GM12878 (cell line): ENCODE measurements at regions not wholly inside any gene's neighbourhood (a gene's known extent, or its start where the extent isn't known, plus 50 kb on each side); places are given as distances from the start of the nearest gene placed in this dataset.

Experiments used
- BRCA1 ChIP-seq: IDR thresholded peaks from 2 replicates; pipeline ENCODE4 v1.6.1; 2011; ENCODE audit warnings: low read depth, low read length, improper control_type of control experiment
- CHD1 ChIP-seq: IDR thresholded peaks from 2 replicates; pipeline ENCODE4 v1.6.1; 2012; ENCODE audit warnings: low read depth, low read length, improper control_type of control experiment
- EGR1 ChIP-seq, 2 experiments: IDR thresholded peaks; 1 replicate in 1 of 2; 2 replicates in 1 of 2; pipeline ENCODE4 v1.6.1; 2011 to 2012; ENCODE audit warnings: low read depth in 2 of 2, low read length in 2 of 2, borderline replicate concordance in 1 of 2, mild to moderate bottlenecking in 1 of 2, moderate library complexity in 1 of 2
- IKZF2 ChIP-seq, 2 experiments: fragments of 450-650 bp; IDR thresholded peaks; 2 replicates each; pipeline ENCODE4 v1.6.1; 2017; ENCODE audit warnings: mild to moderate bottlenecking in 2 of 2, moderate library complexity in 2 of 2
- IRF4 ChIP-seq: IDR thresholded peaks from 2 replicates; pipeline ENCODE4 v1.6.1; 2011; ENCODE audit warnings: low read depth, low read length
- NRF1 ChIP-seq: conservative IDR thresholded peaks from 2 replicates; pipeline ENCODE4 v1.6.1; 2011; ENCODE audit warnings: mild to moderate bottlenecking, low read depth, low read length, improper control_type of control experiment
- REST ChIP-seq: IDR thresholded peaks from 2 replicates; pipeline ENCODE4 v1.6.1; 2012; ENCODE audit warnings: mild to moderate bottlenecking, low read depth, low read length
- SRF ChIP-seq, 2 experiments: IDR thresholded peaks; 2 replicates each; pipeline ENCODE4 v1.6.1; 2011; ENCODE audit warnings: low read depth in 2 of 2, low read length in 2 of 2, mild to moderate bottlenecking in 1 of 2, moderate library complexity in 1 of 2
- SUPT20H ChIP-seq: IDR thresholded peaks from 2 replicates; pipeline ENCODE4 v1.6.1; 2011; ENCODE audit warnings: low read depth, mild to moderate bottlenecking, low read length, moderate library complexity, borderline replicate concordance; ENCODE audit not compliant: control insufficient read depth
- YY1 ChIP-seq: IDR thresholded peaks from 2 replicates; pipeline ENCODE4 v1.6.1; 2011; ENCODE audit warnings: low read depth, mild to moderate bottlenecking, low read length
- TF ChIP-seq, protein P1 (sequence below): fragments of 450-650 bp; IDR thresholded peaks from 2 replicates; pipeline ENCODE4 v1.6.1; 2018; ENCODE audit warnings: mild to moderate bottlenecking, low read depth, moderate library complexity; ENCODE audit not compliant: partially characterized antibody
- TF ChIP-seq, protein P2 (sequence below): IDR thresholded peaks from 2 replicates; pipeline ENCODE4 v1.6.1; 2011; ENCODE audit warnings: borderline replicate concordance, low read depth, mild to moderate bottlenecking, moderate library complexity, low read length; ENCODE audit not compliant: insufficient read depth, poor library complexity, severe bottlenecking
- TF ChIP-seq, protein P3 (sequence below): fragments of 450-650 bp; IDR thresholded peaks from 2 replicates; pipeline ENCODE4 v1.6.1; 2018; ENCODE audit warnings: borderline replicate concordance, mild to moderate bottlenecking; ENCODE audit not compliant: partially characterized antibody

GRCh38 chr16:85526185-85526974 lies 86.7 kb upstream of the GSE1 start (continued):
- no peak for TF ChIP-seq REST
- no peak for TF ChIP-seq SUPT20H
- TF ChIP-seq EGR1 (IDR thresholded peaks at IDR 0.05; ENCODE audit: borderline replicate concordance in 1 of 2, low read depth in 2 of 2, low read length in 2 of 2): no peak
- TF ChIP-seq, protein P1, sequence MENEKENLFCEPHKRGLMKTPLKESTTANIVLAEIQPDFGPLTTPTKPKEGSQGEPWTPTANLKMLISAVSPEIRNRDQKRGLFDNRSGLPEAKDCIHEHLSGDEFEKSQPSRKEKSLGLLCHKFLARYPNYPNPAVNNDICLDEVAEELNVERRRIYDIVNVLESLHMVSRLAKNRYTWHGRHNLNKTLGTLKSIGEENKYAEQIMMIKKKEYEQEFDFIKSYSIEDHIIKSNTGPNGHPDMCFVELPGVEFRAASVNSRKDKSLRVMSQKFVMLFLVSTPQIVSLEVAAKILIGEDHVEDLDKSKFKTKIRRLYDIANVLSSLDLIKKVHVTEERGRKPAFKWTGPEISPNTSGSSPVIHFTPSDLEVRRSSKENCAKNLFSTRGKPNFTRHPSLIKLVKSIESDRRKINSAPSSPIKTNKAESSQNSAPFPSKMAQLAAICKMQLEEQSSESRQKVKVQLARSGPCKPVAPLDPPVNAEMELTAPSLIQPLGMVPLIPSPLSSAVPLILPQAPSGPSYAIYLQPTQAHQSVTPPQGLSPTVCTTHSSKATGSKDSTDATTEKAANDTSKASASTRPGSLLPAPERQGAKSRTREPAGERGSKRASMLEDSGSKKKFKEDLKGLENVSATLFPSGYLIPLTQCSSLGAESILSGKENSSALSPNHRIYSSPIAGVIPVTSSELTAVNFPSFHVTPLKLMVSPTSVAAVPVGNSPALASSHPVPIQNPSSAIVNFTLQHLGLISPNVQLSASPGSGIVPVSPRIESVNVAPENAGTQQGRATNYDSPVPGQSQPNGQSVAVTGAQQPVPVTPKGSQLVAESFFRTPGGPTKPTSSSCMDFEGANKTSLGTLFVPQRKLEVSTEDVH: no peak
- no peak for TF ChIP-seq CHD1
- TF ChIP-seq, protein P2, sequence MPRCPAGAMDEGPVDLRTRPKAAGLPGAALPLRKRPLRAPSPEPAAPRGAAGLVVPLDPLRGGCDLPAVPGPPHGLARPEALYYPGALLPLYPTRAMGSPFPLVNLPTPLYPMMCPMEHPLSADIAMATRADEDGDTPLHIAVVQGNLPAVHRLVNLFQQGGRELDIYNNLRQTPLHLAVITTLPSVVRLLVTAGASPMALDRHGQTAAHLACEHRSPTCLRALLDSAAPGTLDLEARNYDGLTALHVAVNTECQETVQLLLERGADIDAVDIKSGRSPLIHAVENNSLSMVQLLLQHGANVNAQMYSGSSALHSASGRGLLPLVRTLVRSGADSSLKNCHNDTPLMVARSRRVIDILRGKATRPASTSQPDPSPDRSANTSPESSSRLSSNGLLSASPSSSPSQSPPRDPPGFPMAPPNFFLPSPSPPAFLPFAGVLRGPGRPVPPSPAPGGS: no peak
- no peak for TF ChIP-seq NRF1
- TF ChIP-seq SRF (IDR thresholded peaks at IDR 0.05; ENCODE audit: low read depth in 2 of 2, low read length in 2 of 2): no peak
- TF ChIP-seq, protein P3, sequence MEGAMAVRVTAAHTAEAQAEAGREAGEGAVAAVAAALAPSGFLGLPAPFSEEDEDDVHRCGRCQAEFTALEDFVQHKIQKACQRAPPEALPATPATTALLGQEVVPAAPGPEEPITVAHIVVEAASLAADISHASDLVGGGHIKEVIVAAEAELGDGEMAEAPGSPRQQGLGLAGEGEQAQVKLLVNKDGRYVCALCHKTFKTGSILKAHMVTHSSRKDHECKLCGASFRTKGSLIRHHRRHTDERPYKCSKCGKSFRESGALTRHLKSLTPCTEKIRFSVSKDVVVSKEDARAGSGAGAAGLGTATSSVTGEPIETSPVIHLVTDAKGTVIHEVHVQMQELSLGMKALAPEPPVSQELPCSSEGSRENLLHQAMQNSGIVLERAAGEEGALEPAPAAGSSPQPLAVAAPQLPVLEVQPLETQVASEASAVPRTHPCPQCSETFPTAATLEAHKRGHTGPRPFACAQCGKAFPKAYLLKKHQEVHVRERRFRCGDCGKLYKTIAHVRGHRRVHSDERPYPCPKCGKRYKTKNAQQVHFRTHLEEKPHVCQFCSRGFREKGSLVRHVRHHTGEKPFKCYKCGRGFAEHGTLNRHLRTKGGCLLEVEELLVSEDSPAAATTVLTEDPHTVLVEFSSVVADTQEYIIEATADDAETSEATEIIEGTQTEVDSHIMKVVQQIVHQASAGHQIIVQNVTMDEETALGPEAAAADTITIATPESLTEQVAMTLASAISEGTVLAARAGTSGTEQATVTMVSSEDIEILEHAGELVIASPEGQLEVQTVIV: no peak
- no peak for TF ChIP-seq YY1
- TF ChIP-seq BRCA1: no peak
- TF ChIP-seq IKZF2 (IDR thresholded peaks at IDR 0.05): no peak
- no peak for TF ChIP-seq IRF4
